ENCODE measurements at regions not wholly inside any gene's neighbourhood (a gene's known extent, or its start where the extent isn't known, plus 50 kb on each side); places are given as distances from the start of the nearest gene placed in this dataset.

- Mint-ChIP-seq H3K27me3 (ENCODE audit: low read depth) (no peaks in the 10 kb centered on the region; the same call in 1 of the 2 replicates), H3K27ac (no peak overlapping the region; a peak in 1 of 7 replicates), H3K36me3 (ENCODE audit: insufficient read depth in 1 of 3, low read depth in 3 of 3) (no peaks in the 10 kb centered on the region), H3K4me3 (no peak overlapping the region), H3K4me1 (no peaks in the 10 kb centered on the region), H3K9me3 (no peaks in the 10 kb centered on the region)
- Histone ChIP-seq H3K79me1 (ENCODE audit: insufficient read depth, low read depth, low read length, poor library complexity, severe bottlenecking) (no peaks in the 10 kb centered on the region), H3K79me2 (ENCODE audit: insufficient read depth, low read length) (no peaks in the 10 kb centered on the region), H4K5ac (ENCODE audit: insufficient read length, low read depth, low read length) (no peak overlapping the region), H4K91ac (ENCODE audit: insufficient read length, low read depth, low read length) (no peak overlapping the region), H3K9ac (ENCODE audit: extremely low read depth, insufficient read length, low read length) (no peak overlapping the region), H3K27me3 (ENCODE audit: insufficient read depth, low read length) (no peaks in the 10 kb centered on the region), H3K23me2 (ENCODE audit: insufficient read length, low read depth, low read length, poor library complexity, severe bottlenecking) (no peaks in the 10 kb centered on the region), H3K18ac (ENCODE audit: insufficient read length, low read depth, low read length) (no peak overlapping the region), H4K8ac (replicated peaks; ENCODE audit: insufficient read length, low read depth, low read length) (no peak overlapping the region), H3K4me1 (ENCODE audit: insufficient read depth, low read length) (no peaks in the 10 kb centered on the region), H3K14ac (ENCODE audit: insufficient read depth, low read length) (no peak overlapping the region), H2BK20ac (ENCODE audit: low read depth, low read length, poor library complexity, severe bottlenecking) (no peak overlapping the region), H2BK5ac (ENCODE audit: insufficient read length, low read length) (no peak overlapping the region), H2AFZ (ENCODE audit: low read length) (no peak overlapping the region), H3K4me2 (ENCODE audit: insufficient read depth, insufficient read length, low read length) (no peak overlapping the region), H3T11ph (ENCODE audit: low read length) (no peak overlapping the region), H2BK15ac (ENCODE audit: low read depth, low read length) (no peak overlapping the region), H2BK12ac (ENCODE audit: insufficient read length, low read depth, low read length) (no peak overlapping the region), H3K23ac (ENCODE audit: insufficient read length, low read depth, low read length) (no peak overlapping the region), H3K27ac (ENCODE audit: insufficient read length, low read depth, low read length) (no peak overlapping the region), H3K56ac (ENCODE audit: insufficient read length, low read depth, low read length) (no peak overlapping the region), H4K20me1 (ENCODE audit: control insufficient read depth, insufficient read depth, insufficient read length) (no peaks in the 10 kb centered on the region), H2BK120ac (ENCODE audit: low read depth, low read length, poor library complexity, severe bottlenecking) (no peak overlapping the region), H3K4ac (ENCODE audit: low read depth, low read length) (no peak overlapping the region), H3K9me3 (ENCODE audit: control insufficient read depth, low read depth, low read length) (no peaks in the 10 kb centered on the region), H2AK5ac (ENCODE audit: insufficient read length, low read length) (no peak overlapping the region)
- DNase-seq: no peak
- no CpG with 5 or more reads among the region's 2 CpGs for WGBS (ENCODE audit: extremely low coverage, insufficient read length, low lambda C conversion rate)
- TF ChIP-seq CTCF (conservative IDR thresholded peaks at IDR 0.05): no peak
Observed at GRCh38 chr13:79647533-79647932, 166.6 kb downstream of the NDFIP2 start.
